ENCODE measurements at regions not wholly inside any gene's neighbourhood (a gene's known extent, or its start where the extent isn't known, plus 50 kb on each side); places are given as distances from the start of the nearest gene placed in this dataset.

GRCh38 chr12:75908961-75909605, 122.5 kb downstream of the PHLDA1 start:
- DNase-seq (ENCODE audit: insufficient read length, low spot score) (no peak), FAIRE-seq (no peak)

- DNase-seq (ENCODE audit: insufficient read length, low spot score) (no peak), FAIRE-seq (no peak)
These were observed 125.7 kb downstream of the PHLDA1 start for GRCh38 chr12:75905922-75906321.

GRCh38 chr12:75900781-75901254, 130.8 kb downstream of the PHLDA1 start:
- DNase-seq (ENCODE audit: insufficient read length, low spot score) = no peak

GRCh38 chr12:75900226-75900625, 131.3 kb downstream of the PHLDA1 start:
- FAIRE-seq (no peak), DNase-seq (ENCODE audit: insufficient read length, low spot score) (no peak)

More at GRCh38 chr12:75900781-75901254, 130.8 kb downstream of the PHLDA1 start:
- no peak for FAIRE-seq

- DNase-seq (ENCODE audit: insufficient read length, low spot score) (no peak), FAIRE-seq (no peak)
These were observed 136.4 kb downstream of the PHLDA1 start for GRCh38 chr12:75894965-75895754.

- FAIRE-seq (no peak), DNase-seq (ENCODE audit: insufficient read length, low spot score) (no peak)
These were observed 137.8 kb downstream of the PHLDA1 start for GRCh38 chr12:75893765-75894164.

GRCh38 chr12:75892731-75893408, 138.7 kb downstream of the PHLDA1 start:
- DNase-seq (ENCODE audit: insufficient read length, low spot score) = no peak
- FAIRE-seq = no peak

GRCh38 chr12:75891072-75891471, 140.5 kb downstream of the PHLDA1 start:
- FAIRE-seq (no peak), DNase-seq (ENCODE audit: insufficient read length, low spot score) (no peak)

- DNase-seq (ENCODE audit: insufficient read length, low spot score) (no peak), FAIRE-seq (no peak)
These were observed 140.9 kb downstream of the PHLDA1 start for GRCh38 chr12:75890660-75891059.

GRCh38 chr12:75890141-75890540, 141.4 kb downstream of the PHLDA1 start:
- DNase-seq (ENCODE audit: insufficient read length, low spot score) (no peak), FAIRE-seq (no peak)

GRCh38 chr12:75888874-75889613, 142.5 kb downstream of the PHLDA1 start:
- no peak for DNase-seq (ENCODE audit: insufficient read length, low spot score)
- no peak for FAIRE-seq

- FAIRE-seq (no peak), DNase-seq (ENCODE audit: insufficient read length, low spot score) (no peak)
These were observed 143.2 kb downstream of the PHLDA1 start for GRCh38 chr12:75888399-75888798.

GRCh38 chr12:75887979-75888378, 143.6 kb downstream of the PHLDA1 start:
- FAIRE-seq (no peak), DNase-seq (ENCODE audit: insufficient read length, low spot score) (no peak)

- FAIRE-seq = no peak
- no peak for DNase-seq (ENCODE audit: insufficient read length, low spot score)
These were observed 147.1 kb downstream of the PHLDA1 start for GRCh38 chr12:75884465-75884985.

GRCh38 chr12:75883241-75883640, 148.3 kb downstream of the PHLDA1 start:
- FAIRE-seq (no peak), DNase-seq (ENCODE audit: insufficient read length, low spot score) (no peak)

GRCh38 chr12:75882421-75882820, 149.2 kb downstream of the PHLDA1 start:
- FAIRE-seq (no peak), DNase-seq (ENCODE audit: insufficient read length, low spot score) (no peak)

GRCh38 chr12:75881920-75882319, 149.7 kb downstream of the PHLDA1 start:
- FAIRE-seq = no peak

GRCh38 chr12:75877763-75878621, 153.6 kb downstream of the PHLDA1 start:
- DNase-seq (ENCODE audit: insufficient read length, low spot score) (no peak), FAIRE-seq (no peak)

More at GRCh38 chr12:75881920-75882319, 149.7 kb downstream of the PHLDA1 start:
- no peak for DNase-seq (ENCODE audit: insufficient read length, low spot score)
